Hepatocyte (in vitro differentiated cells): ENCODE measurements at regions not wholly inside any gene's neighbourhood (a gene's known extent, or its start where the extent isn't known, plus 50 kb on each side); places are given as distances from the start of the nearest gene placed in this dataset.

ENCODE experiments used
- EZH2 ChIP-seq: fragments of 200-600 bp; sonication (generic); IDR thresholded peaks from 2 replicates; pipeline ENCODE4 v1.6.1; 2016; ENCODE audit warnings: antibody characterized with exemption, mild to moderate bottlenecking, borderline replicate concordance
- EZH2phosphoT487 ChIP-seq: fragments of 200-600 bp; sonication (generic); IDR thresholded peaks from one replicate; pipeline ENCODE4 v1.6.1; 2018; ENCODE audit warnings: antibody characterized with exemption, mild to moderate bottlenecking, low read depth, moderate library complexity; ENCODE audit not compliant: unreplicated experiment, severe bottlenecking
- TF ChIP-seq, protein P1 (sequence below): fragments of 200-600 bp; sonication (generic); IDR thresholded peaks from 2 replicates; pipeline ENCODE4 v1.5.1; 2016; ENCODE audit warnings: antibody characterized with exemption, mild to moderate bottlenecking; ENCODE audit not compliant: poor library complexity

DNA sequence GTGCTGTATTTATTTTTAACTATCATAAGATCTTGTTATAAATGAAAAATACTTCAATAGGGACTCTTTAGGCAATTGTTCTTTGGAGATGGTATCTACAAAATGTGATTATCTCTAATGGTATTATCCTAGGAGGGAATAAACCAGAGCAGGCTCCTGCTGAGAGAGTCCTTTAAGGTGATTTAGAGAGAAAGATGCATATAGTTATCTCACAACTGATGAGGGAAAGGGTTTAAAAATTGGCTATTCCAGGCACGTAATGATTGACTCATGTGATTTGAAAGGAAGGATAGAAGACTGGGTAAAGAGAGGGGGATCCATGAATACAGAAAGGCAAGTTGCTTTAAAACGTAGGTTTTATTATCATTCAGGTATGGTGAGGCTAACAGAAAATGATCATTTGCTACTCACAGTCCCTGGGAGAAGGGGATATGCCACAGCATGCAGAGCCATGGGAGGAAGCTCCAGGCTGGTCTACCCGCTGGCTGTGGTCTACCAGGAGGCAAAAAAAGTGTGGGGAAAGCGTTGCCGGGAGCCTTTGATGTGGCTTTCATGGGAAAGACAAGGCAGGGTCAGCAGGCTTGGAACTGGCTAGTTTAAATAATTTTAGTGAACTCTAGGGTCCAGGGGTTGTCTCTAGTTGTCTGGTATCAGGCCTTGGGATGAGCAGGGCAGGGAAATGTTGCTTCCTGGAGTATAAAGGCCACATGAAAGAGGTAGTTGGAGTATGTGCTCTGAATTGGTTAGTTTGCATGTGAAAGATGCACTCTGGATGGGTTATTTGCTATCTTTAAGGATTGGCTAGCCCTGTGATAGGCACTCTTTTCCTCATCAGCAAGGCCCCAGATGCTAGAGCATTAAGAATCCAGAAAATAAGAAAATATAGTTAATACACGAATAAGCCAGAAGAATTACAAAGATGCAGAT, 798.4 kb upstream of the GRM7 start:
- TF ChIP-seq EZH2 (no peak), EZH2phosphoT487 (no peak)
- TF ChIP-seq, protein P1, sequence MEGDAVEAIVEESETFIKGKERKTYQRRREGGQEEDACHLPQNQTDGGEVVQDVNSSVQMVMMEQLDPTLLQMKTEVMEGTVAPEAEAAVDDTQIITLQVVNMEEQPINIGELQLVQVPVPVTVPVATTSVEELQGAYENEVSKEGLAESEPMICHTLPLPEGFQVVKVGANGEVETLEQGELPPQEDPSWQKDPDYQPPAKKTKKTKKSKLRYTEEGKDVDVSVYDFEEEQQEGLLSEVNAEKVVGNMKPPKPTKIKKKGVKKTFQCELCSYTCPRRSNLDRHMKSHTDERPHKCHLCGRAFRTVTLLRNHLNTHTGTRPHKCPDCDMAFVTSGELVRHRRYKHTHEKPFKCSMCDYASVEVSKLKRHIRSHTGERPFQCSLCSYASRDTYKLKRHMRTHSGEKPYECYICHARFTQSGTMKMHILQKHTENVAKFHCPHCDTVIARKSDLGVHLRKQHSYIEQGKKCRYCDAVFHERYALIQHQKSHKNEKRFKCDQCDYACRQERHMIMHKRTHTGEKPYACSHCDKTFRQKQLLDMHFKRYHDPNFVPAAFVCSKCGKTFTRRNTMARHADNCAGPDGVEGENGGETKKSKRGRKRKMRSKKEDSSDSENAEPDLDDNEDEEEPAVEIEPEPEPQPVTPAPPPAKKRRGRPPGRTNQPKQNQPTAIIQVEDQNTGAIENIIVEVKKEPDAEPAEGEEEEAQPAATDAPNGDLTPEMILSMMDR: no peak
